Heart left ventricle (tissue), 16 donors: ENCODE measurements at regions not wholly inside any gene's neighbourhood (a gene's known extent, or its start where the extent isn't known, plus 50 kb on each side); places are given as distances from the start of the nearest gene placed in this dataset.

Experiments
- ATAC-seq, 4 donors: fragments of 200-7000 bp; cut with Tn5 transposase; one replicate each; pipeline ENCODE4 v1.9.1; 2020 to 2022; ENCODE audit warnings: moderate library complexity in 4 of 4, mild to moderate bottlenecking in 3 of 4, moderate number of reproducible peaks in 1 of 4
- DNase-seq, 5 donors: peaks; one replicate each; pipeline ENCODE4 v3.0.0-alpha.2; 2020
- H3K27ac ChIP-seq, 12 donors: fragments of 200-600 bp; sonication (generic) in 4 of 12; one replicate each; pipeline versions ENCODE4 v1.5.0 to v1.8.0; 2016 to 2022; ENCODE audit warnings: mild to moderate bottlenecking in 2 of 12
- H3K27me3 ChIP-seq, 9 donors: fragments of 200-600 bp; sonication (generic) in 2 of 9; one replicate each; pipeline versions ENCODE4 v1.5.1 to v1.8.0; 2016 to 2022; ENCODE audit warnings: mild to moderate bottlenecking in 3 of 9
- H3K36me3 ChIP-seq, 9 donors: fragments of 200-600 bp; sonication (generic) in 2 of 9; one replicate each; pipeline versions ENCODE4 v1.5.0 to v1.8.0; 2018 to 2022; ENCODE audit warnings: mild to moderate bottlenecking in 2 of 9
- H3K4me1 ChIP-seq, 12 donors: fragments of 200-600 bp; sonication (generic) in 4 of 12; one replicate each; pipeline versions ENCODE4 v1.5.0 to v1.8.0; 2016 to 2022; ENCODE audit warnings: mild to moderate bottlenecking in 3 of 12
- H3K4me3 ChIP-seq, 12 donors: fragments of 200-600 bp; sonication (generic) in 4 of 12; one replicate each; pipeline versions ENCODE4 v1.5.0 to v1.8.0; 2017 to 2022; ENCODE audit warnings: mild to moderate bottlenecking in 9 of 12, moderate library complexity in 4 of 12
- H3K9me3 ChIP-seq, 12 donors: fragments of 200-600 bp; sonication (generic) in 4 of 12; one replicate each; pipeline versions ENCODE4 v1.5.0 to v1.8.0; 2016 to 2022; ENCODE audit warnings: mild to moderate bottlenecking in 1 of 12
- POLR2A ChIP-seq, 2 donors: fragments of 450-650 bp; IDR thresholded peaks; one replicate each; pipeline ENCODE4 v1.6.1; 2017; ENCODE audit warnings: antibody characterized with exemption in 2 of 2, mild to moderate bottlenecking in 2 of 2, moderate library complexity in 2 of 2
- WGBS, 4 donors: extraction: QIAGEN DNeasy Blood & Tissue Kit in 2 of 4; methylation state at CpG; one replicate each; pipeline versions ENCODE4 v1.1.5 to v1.1.7; 2013 to 2018; 5-methylcytosine and 5-hydroxymethylcytosine counted together
- intact Hi-C, 10 donors: fragments of 100-400 bp; cut with DNase I; formaldehyde crosslinking; loops; one replicate each; pipeline versions ENCODE4 v1.11.1 to v1.14.2; 2022
- TF ChIP-seq, protein P1 (sequence below), 12 donors: fragments of 200-600 bp; sonication (generic) in 4 of 12; IDR thresholded peaks; one replicate each; pipeline versions ENCODE4 v1.5.0 to v1.8.0; 2018 to 2022; ENCODE audit warnings: antibody characterized with exemption in 12 of 12, mild to moderate bottlenecking in 5 of 12
- donor health status: ischemic (EF 13 %, LVEDD 7.1; RV severe dilation, severe dysfunction).
- donor health status: healthy with polysubstance abuse.
- donor health status: DM: no; HTN: yes; CAD: no.
- donor health status: DM: no; HTN: no; CAD: no.
- donor health status: ischemic (EF 25% LVEDD 6.9; RV normal size, moderate dysfunction).
- donor health status: ischemic (EF 25% LVEDD 5.7; RV mildly dilated, moderate dysfunction).
- donor health status: healthy.
- donor health status: DM: yes; HTN: yes; CAD: no.
- donor health status: ischemic (EF 35%, LVEDD 5.7; RV mildly dilated, moderate dysfunction).
- donor health status: nonischemic (EF 11% LVEDD 7.7; RV severe dilation, severe dysfunction).
- donor health status: DM: yes; HTN: yes; CAD: no.
- donor health status: PGD.
- donor health status: ischemic (EF 29% LVEDD 5.4; RV normal size, mild dysfunction).
- donor health status: nonischemic (EF 23%, LVEDD 6.1; RV moderate dilation, normal function).

DNA sequence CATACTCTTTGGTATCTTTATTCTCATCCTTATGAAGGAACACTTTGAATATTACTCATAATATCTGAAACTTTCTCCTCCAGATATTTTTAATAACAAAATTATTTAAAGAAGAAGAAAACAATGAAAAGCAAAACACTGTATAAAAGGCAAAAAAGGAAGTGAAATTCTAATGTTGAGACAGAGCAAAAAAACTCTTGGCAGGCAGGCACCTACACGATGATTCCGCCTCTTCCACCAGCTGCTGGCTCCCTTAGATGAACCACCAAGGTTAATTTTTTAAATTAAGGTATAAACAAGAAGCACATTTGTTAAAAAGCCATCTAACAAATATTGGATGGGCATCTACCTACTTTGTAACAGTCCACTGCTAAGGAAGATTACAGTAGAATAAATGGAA, 434.7 kb downstream of the EPHA4 start:
- 65 to 89% (median 88%) methylated on average over 2 of the region's 2 CpGs for WGBS, 4 donors
- ATAC-seq, result no peak

DNA sequence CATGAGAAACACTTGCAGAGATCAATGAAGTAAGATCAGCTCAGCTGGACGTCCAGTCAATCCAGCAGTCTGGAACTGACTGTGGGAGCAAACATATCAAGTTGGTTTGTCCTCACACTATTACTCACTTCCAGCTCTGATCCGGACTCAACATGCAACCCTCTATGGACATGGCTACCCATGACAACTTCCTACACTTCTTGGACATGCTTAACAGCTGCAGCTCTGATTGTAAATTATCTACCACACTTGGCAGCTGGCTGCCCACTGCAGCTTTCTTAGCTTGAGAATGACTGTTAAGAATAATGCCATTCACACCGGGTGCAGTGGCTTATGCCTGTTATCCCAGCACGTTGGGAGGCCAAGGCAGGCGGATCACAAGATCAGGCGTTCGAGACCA, 429.8 kb downstream of the EPHA4 start:
- Histone ChIP-seq H3K36me3 (no peaks in the 10 kb centered on the region), H3K9me3 (peaks cover 0 to 6% (median 0%) of the 10 kb centered on the region in 12 donors), H3K27ac (no peak overlapping the region), H3K4me1 (no peaks in the 10 kb centered on the region), H3K27me3 (no peaks in the 10 kb centered on the region), H3K4me3 (no peak overlapping the region)
- ATAC-seq (no peak), DNase-seq (no peak)
- WGBS, 4 donors, result 80 to 86% (median 83%) methylated on average over 7 of the region's 7 CpGs
- TF ChIP-seq POLR2A (IDR thresholded peaks at IDR 0.05), result no peak
- TF ChIP-seq, protein P1, sequence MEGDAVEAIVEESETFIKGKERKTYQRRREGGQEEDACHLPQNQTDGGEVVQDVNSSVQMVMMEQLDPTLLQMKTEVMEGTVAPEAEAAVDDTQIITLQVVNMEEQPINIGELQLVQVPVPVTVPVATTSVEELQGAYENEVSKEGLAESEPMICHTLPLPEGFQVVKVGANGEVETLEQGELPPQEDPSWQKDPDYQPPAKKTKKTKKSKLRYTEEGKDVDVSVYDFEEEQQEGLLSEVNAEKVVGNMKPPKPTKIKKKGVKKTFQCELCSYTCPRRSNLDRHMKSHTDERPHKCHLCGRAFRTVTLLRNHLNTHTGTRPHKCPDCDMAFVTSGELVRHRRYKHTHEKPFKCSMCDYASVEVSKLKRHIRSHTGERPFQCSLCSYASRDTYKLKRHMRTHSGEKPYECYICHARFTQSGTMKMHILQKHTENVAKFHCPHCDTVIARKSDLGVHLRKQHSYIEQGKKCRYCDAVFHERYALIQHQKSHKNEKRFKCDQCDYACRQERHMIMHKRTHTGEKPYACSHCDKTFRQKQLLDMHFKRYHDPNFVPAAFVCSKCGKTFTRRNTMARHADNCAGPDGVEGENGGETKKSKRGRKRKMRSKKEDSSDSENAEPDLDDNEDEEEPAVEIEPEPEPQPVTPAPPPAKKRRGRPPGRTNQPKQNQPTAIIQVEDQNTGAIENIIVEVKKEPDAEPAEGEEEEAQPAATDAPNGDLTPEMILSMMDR (IDR thresholded peaks at IDR 0.05), result no peak
- intact Hi-C loops, result no loop called here

More for the DNA sequence above, 434.7 kb downstream of the EPHA4 start:
- H3K27me3 ChIP-seq, result no peaks in the 10 kb centered on the region
- DNase-seq, result no peak
- intact Hi-C loops, result no loop called here
- no peak overlapping the region for H3K4me3 ChIP-seq
- no peaks in the 10 kb centered on the region for H3K4me1 ChIP-seq
- no peaks in the 10 kb centered on the region for H3K9me3 ChIP-seq
- H3K27ac ChIP-seq, result no peak overlapping the region
- H3K36me3 ChIP-seq, result no peaks in the 10 kb centered on the region
- TF ChIP-seq POLR2A (IDR thresholded peaks at IDR 0.05), result no peak
- TF ChIP-seq, protein P1 (IDR thresholded peaks at IDR 0.05), result no peak

DNA sequence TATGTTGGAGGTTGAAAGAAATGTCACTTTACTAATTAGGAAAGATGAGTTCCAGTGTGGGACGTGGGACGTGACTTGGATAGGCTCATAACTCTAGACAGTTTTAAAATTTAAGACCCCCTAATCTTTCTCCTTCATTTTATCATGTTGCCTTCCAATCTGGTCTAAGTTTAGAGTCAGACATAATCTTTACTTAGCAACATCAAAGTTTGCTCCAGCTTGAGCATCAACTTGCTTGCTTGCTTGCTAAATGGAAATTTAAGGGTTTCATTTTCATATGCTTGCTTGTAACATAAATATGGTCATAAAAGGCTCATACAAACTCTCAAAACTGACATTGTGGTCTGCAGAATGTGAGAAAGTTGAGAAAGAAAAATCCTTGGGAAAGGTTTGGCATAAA, 428.9 kb downstream of the EPHA4 start:
- no peak overlapping the region for H3K27ac ChIP-seq
- no peak for ATAC-seq
- peaks cover 0 to 6% (median 0%) of the 10 kb centered on the region in 12 donors for H3K9me3 ChIP-seq
- no peak overlapping the region for H3K4me3 ChIP-seq
- 78 to 90% (median 85%) methylated on average over 2 of the region's 2 CpGs for WGBS, 4 donors
- no peaks in the 10 kb centered on the region for H3K27me3 ChIP-seq
- no peaks in the 10 kb centered on the region for H3K36me3 ChIP-seq
- TF ChIP-seq, protein P1 (IDR thresholded peaks at IDR 0.05), result no peak
- no peak for TF ChIP-seq POLR2A (IDR thresholded peaks at IDR 0.05)
- intact Hi-C loops, result no loop called here
- DNase-seq, result no peak
- H3K4me1 ChIP-seq, result no peaks in the 10 kb centered on the region

DNA sequence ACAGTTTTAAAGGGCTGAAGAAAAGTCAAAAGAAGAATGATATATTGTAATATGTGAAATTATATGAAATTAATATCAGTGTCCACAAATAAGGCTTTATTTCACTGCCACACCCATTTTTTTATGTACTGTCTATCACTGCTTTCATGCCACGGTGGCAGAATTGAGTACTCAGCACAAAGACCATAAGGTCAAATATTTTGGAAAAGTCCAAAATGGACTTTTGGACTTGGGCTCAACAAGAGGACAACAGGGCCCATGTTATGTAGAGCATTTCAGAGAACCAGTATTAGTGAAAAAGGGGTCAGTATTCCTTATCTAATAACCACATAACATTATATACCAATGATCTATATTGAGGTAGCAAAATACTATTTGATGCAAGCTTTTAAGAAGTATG, 427.2 kb downstream of the EPHA4 start:
- no peak overlapping the region for H3K4me3 ChIP-seq
- peaks cover 0 to 6% (median 0%) of the 10 kb centered on the region in 12 donors for H3K9me3 ChIP-seq
- no peak overlapping the region for H3K27ac ChIP-seq
- no peaks in the 10 kb centered on the region for H3K27me3 ChIP-seq
- whole genome bisulfite sequencing, 4 donors, result 77 to 83% (median 81%) methylated on average over 1 of the region's 1 CpG
- DNase-seq (no peak), ATAC-seq (no peak)
- intact Hi-C loops, result no loop called here
- no peaks in the 10 kb centered on the region for H3K4me1 ChIP-seq
- TF ChIP-seq, protein P1 (IDR thresholded peaks at IDR 0.05), result no peak
- no peak for TF ChIP-seq POLR2A (IDR thresholded peaks at IDR 0.05)
- no peaks in the 10 kb centered on the region for H3K36me3 ChIP-seq
